Tibial artery (tissue), 4 donors: ENCODE measurements at regions not wholly inside any gene's neighbourhood (a gene's known extent, or its start where the extent isn't known, plus 50 kb on each side); places are given as distances from the start of the nearest gene placed in this dataset.

Experiments used
- DNase-seq, 2 donors: peaks; one replicate each; pipeline ENCODE4 v3.0.0-alpha.2; 2019
- H3K27ac ChIP-seq, 2 donors: fragments of 200-600 bp; sonication (generic) in 1 of 2; 1 replicate in 1 of 2; 2 replicates in 1 of 2; pipeline ENCODE4 v1.5.1; 2018 to 2019; ENCODE audit warnings: mild to moderate bottlenecking in 1 of 2
- H3K27me3 ChIP-seq, 2 donors: fragments of 200-600 bp; sonication (generic) in 1 of 2; one replicate each; pipeline versions ENCODE4 v1.5.1 to v1.6.0; 2016 to 2019
- H3K36me3 ChIP-seq, 3 donors: fragments of 200-600 bp; sonication (generic) in 2 of 3; one replicate each; pipeline ENCODE4 v1.5.1; 2016 to 2019; ENCODE audit warnings: mild to moderate bottlenecking in 2 of 3
- H3K4me1 ChIP-seq, 4 donors: fragments of 200-600 bp; sonication (generic) in 2 of 4; 1 replicate in 3 of 4; 2 replicates in 1 of 4; pipeline ENCODE4 v1.5.1; 2016 to 2019
- H3K4me3 ChIP-seq, 2 donors: fragments of 200-600 bp; sonication (generic) in 1 of 2; 1 replicate in 1 of 2; 2 replicates in 1 of 2; pipeline ENCODE4 v1.5.1; 2018 to 2019; ENCODE audit warnings: mild to moderate bottlenecking in 2 of 2
- H3K9me3 ChIP-seq, 3 donors: fragments of 200-600 bp; sonication (generic) in 1 of 3; one replicate each; pipeline ENCODE4 v1.5.1; 2016 to 2019
- intact Hi-C: fragments of 100-400 bp; cut with DNase I; formaldehyde crosslinking; loops from one replicate; pipeline ENCODE4 v1.15.0; 2023; ENCODE audit warnings: low total_unique reads
- TF ChIP-seq, protein P1 (sequence below), 2 experiments: fragments of 200-600 bp in 1 of 2; fragments of 450-650 bp in 1 of 2; IDR thresholded peaks; one replicate each; pipeline ENCODE4 v1.5.1; 2017 to 2019; ENCODE audit warnings: antibody characterized with exemption in 2 of 2, mild to moderate bottlenecking in 1 of 2, moderate library complexity in 1 of 2

DNA sequence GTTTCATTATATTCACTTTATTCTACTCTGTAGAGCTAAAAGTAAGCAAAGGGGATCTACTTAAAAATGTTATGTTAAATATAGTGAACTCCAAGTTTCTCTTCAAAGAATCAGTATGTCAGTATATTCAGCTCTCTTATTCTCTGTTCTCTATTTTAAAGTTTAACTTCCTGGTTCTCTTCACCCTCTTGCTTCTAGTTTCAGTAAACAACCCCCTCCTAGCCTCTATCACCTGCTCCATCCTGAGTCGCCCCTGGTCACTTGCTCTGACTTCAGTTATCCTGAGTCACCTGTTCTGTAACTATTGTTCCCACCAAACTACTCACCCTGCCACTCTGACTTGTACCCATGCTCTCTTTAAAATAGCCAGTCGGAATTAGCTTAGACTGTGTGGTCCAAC, 180.9 kb upstream of the AADAT start:
- intact Hi-C loops, result no loop called here
- no peaks in the 10 kb centered on the region for H3K27me3 ChIP-seq
- H3K27ac ChIP-seq, result no peak overlapping the region
- no peak for DNase-seq
- no peaks in the 10 kb centered on the region for H3K36me3 ChIP-seq
- no peaks in the 10 kb centered on the region for H3K9me3 ChIP-seq
- H3K4me3 ChIP-seq, result no peak overlapping the region
- no peaks in the 10 kb centered on the region for H3K4me1 ChIP-seq
- TF ChIP-seq, protein P1, sequence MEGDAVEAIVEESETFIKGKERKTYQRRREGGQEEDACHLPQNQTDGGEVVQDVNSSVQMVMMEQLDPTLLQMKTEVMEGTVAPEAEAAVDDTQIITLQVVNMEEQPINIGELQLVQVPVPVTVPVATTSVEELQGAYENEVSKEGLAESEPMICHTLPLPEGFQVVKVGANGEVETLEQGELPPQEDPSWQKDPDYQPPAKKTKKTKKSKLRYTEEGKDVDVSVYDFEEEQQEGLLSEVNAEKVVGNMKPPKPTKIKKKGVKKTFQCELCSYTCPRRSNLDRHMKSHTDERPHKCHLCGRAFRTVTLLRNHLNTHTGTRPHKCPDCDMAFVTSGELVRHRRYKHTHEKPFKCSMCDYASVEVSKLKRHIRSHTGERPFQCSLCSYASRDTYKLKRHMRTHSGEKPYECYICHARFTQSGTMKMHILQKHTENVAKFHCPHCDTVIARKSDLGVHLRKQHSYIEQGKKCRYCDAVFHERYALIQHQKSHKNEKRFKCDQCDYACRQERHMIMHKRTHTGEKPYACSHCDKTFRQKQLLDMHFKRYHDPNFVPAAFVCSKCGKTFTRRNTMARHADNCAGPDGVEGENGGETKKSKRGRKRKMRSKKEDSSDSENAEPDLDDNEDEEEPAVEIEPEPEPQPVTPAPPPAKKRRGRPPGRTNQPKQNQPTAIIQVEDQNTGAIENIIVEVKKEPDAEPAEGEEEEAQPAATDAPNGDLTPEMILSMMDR (IDR thresholded peaks at IDR 0.05), result no peak

DNA sequence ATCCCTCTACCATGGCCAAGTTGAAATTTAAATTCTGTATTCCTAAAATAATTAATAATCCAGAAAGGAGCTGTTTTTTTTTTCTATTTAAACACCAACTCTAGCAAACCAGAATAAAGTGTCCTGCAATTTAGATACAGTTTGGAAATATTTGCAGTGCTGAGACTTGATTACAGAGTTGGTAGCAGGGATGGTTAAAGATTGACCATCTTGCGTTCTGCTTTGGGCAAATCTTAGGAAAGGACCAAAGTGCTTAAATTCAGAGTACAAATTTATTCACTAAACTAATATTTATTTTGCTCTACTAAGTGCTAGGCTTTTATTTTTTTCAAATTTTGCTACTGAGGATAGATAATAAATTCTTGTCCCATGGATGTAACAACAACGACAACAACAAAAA, 180.2 kb upstream of the AADAT start:
- no peak for DNase-seq
- no peak overlapping the region for H3K27ac ChIP-seq
- intact Hi-C loops, result no loop called here
- H3K4me3 ChIP-seq, result no peak overlapping the region
- no peaks in the 10 kb centered on the region for H3K4me1 ChIP-seq
- TF ChIP-seq, protein P1 (IDR thresholded peaks at IDR 0.05), result no peak
- H3K36me3 ChIP-seq, result no peaks in the 10 kb centered on the region
- no peaks in the 10 kb centered on the region for H3K9me3 ChIP-seq
- H3K27me3 ChIP-seq, result no peaks in the 10 kb centered on the region

DNA sequence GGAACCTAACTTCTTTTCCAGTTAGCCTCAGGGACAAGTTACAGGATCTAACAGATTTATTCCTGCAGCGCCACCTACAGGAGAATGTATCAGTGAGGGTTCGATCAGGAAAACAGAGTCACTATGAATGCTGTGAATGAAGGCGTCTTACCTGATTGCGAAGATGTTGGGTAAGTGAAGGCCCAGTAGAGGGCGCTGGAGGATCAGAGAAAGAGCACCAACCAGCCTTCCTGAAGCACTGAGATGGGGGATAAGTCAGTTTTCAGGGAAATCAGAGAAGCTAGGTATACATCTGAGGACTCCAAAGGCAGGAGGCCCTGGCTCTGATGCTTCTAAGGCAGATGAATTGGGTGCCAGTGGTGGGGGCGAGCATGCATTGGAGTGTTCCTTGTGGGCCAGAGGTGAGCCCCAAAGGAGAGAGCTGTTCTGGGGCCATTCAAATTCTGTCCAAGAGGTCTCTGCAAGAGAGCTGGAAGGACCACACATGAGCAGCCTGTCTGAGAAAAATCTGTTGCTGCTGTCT, 169.9 kb upstream of the AADAT start:
- peak in 1 of 2 donors; percentile 24 for DNase-seq
- Histone ChIP-seq H3K4me3 (no peak overlapping the region), H3K27ac (no peak overlapping the region), H3K27me3 (peaks cover 0 to 11% of the 10 kb centered on the region in 2 donors), H3K9me3 (no peaks in the 10 kb centered on the region), H3K36me3 (no peaks in the 10 kb centered on the region), H3K4me1 (no peaks in the 10 kb centered on the region)
- intact Hi-C loops, result no loop called here
- TF ChIP-seq, protein P1 (IDR thresholded peaks at IDR 0.05), result peak; percentile 49 to 57

- Histone ChIP-seq H3K4me3 (no peak overlapping the region), H3K27ac (no peak overlapping the region), H3K9me3 (no peaks in the 10 kb centered on the region), H3K27me3 (peaks cover 0 to 11% of the 10 kb centered on the region in 2 donors), H3K4me1 (no peaks in the 10 kb centered on the region), H3K36me3 (no peaks in the 10 kb centered on the region)
- intact Hi-C loops, result no loop called here
- no peak for DNase-seq
- TF ChIP-seq, protein P1 (IDR thresholded peaks at IDR 0.05), result no peak
Measured at GRCh38 chr4:170256807-170257206, 167.1 kb upstream of the AADAT start.

GRCh38 chr4:170248576-170248975, 158.8 kb upstream of the AADAT start:
- intact Hi-C loops, result no loop called here

More at GRCh38 chr4:170248576-170248975, 158.8 kb upstream of the AADAT start:
- Histone ChIP-seq H3K4me1 (no peaks in the 10 kb centered on the region), H3K36me3 (no peaks in the 10 kb centered on the region), H3K4me3 (no peak overlapping the region), H3K27ac (no peak overlapping the region), H3K9me3 (no peaks in the 10 kb centered on the region), H3K27me3 (no peaks in the 10 kb centered on the region)
- no peak for DNase-seq
- TF ChIP-seq, protein P1 (IDR thresholded peaks at IDR 0.05), result no peak
